ENCODE measurements at regions not wholly inside any gene's neighbourhood (a gene's known extent, or its start where the extent isn't known, plus 50 kb on each side); places are given as distances from the start of the nearest gene placed in this dataset.

DNA sequence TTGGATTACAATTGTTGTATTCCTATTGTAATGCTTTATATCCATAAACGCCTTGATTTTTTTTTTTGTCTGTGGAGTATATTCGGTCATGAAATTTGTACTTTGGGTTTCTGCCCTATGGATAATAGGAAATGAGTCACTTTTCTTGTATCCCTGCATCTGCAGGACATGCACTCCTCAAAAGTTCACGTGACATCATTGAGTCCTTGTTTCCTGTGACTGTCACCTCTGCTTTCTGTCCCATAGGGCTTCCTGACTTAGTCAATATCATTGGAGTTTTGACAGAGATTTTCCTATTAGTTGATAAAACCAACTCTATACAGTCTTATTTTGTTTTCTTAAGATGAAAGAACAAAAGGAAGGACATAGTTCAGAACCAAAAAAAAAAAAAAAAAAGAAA, 356.3 kb downstream of the MAT2B start:
- DNase-seq: no peak
- no CpG with 5 or more reads among the region's 3 CpGs for WGBS (ENCODE audit: insufficient coverage)
- Histone ChIP-seq H3K4me3 (replicated peaks in 1 of 3; ENCODE audit: low read depth in 2 of 3, low read length in 3 of 3) (no peak overlapping the region), H3K4me2 (replicated peaks; ENCODE audit: extremely low read depth, low read length, poor library complexity, severe bottlenecking) (no peak overlapping the region), H3K27ac (ENCODE audit: low read depth in 1 of 2, low read length in 2 of 2) (no peak overlapping the region), H3K4me1 (ENCODE audit: control insufficient read depth in 1 of 2, insufficient read depth in 2 of 2, low read length in 2 of 2) (no peaks in the 10 kb centered on the region), H2AFZ (ENCODE audit: insufficient read depth, low read depth, low read length, poor library complexity, severe bottlenecking) (no peak overlapping the region), H3K36me3 (replicated peaks in 1 of 2; ENCODE audit: control insufficient read depth in 1 of 2, insufficient read depth in 2 of 2, low read length in 2 of 2) (no peaks in the 10 kb centered on the region), H3K79me2 (ENCODE audit: insufficient read depth, low read length) (no peaks in the 10 kb centered on the region), H3K9me3 (replicated peaks in 1 of 2; ENCODE audit: control insufficient read depth in 1 of 2, insufficient read depth in 1 of 2, low read length in 2 of 2) (peaks cover 4 to 7% of the 10 kb centered on the region in 2 donors), H4K20me1 (ENCODE audit: insufficient read depth, low read length) (no peaks in the 10 kb centered on the region), H3K9ac (ENCODE audit: insufficient read depth, low read length, poor library complexity, severe bottlenecking) (no peak overlapping the region), H3K27me3 (ENCODE audit: control insufficient read depth in 2 of 2, insufficient read depth in 2 of 2, low read length in 2 of 2) (no peaks in the 10 kb centered on the region)
- no peaks in the 10 kb centered on the region for H3K4me1 Mint-ChIP-seq
- no peaks in the 10 kb centered on the region for H3K36me3 Mint-ChIP-seq
- no peaks in the 10 kb centered on the region for H3K27me3 Mint-ChIP-seq (ENCODE audit: low read depth in 3 of 3)
- H3K9me3 Mint-ChIP-seq: peaks cover 4 to 23% (median 9%) of the 10 kb centered on the region in 7 donors
- intact Hi-C loops (cut with micrococcal nuclease): no loop called here
- H3K4me3 Mint-ChIP-seq: no peak overlapping the region
- no peak overlapping the region for H3K27ac Mint-ChIP-seq
- TF ChIP-seq, protein P1, sequence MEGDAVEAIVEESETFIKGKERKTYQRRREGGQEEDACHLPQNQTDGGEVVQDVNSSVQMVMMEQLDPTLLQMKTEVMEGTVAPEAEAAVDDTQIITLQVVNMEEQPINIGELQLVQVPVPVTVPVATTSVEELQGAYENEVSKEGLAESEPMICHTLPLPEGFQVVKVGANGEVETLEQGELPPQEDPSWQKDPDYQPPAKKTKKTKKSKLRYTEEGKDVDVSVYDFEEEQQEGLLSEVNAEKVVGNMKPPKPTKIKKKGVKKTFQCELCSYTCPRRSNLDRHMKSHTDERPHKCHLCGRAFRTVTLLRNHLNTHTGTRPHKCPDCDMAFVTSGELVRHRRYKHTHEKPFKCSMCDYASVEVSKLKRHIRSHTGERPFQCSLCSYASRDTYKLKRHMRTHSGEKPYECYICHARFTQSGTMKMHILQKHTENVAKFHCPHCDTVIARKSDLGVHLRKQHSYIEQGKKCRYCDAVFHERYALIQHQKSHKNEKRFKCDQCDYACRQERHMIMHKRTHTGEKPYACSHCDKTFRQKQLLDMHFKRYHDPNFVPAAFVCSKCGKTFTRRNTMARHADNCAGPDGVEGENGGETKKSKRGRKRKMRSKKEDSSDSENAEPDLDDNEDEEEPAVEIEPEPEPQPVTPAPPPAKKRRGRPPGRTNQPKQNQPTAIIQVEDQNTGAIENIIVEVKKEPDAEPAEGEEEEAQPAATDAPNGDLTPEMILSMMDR (IDR thresholded peaks at IDR 0.05): no peak

DNA sequence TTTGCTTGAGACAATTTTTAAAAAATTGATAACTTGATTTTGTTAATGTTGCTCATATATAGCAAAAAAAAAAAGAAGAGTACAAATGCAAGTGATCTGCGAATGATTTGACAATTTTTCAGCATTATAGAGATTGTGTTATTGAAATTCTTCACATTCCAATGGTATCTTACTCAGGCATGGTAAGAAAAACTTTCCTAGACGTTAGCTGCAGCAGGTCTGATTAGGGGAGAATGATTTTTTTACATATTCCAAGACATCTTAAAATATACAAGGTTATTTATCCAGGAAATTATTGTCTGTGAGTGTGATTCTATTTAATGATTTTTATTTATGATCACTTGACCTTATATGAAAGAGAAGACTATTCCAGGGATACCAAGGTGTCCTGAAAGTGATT, 361.9 kb downstream of the MAT2B start:
- no peaks in the 10 kb centered on the region for H3K36me3 Mint-ChIP-seq
- no peak for DNase-seq
- no peaks in the 10 kb centered on the region for H3K4me1 Mint-ChIP-seq
- H3K9ac ChIP-seq (ENCODE audit: insufficient read depth, low read length, poor library complexity, severe bottlenecking): no peak overlapping the region
- TF ChIP-seq, protein P1 (IDR thresholded peaks at IDR 0.05): no peak
- no peaks in the 10 kb centered on the region for H3K9me3 ChIP-seq (replicated peaks in 1 of 2; ENCODE audit: control insufficient read depth in 1 of 2, insufficient read depth in 1 of 2, low read length in 2 of 2)
- H2AFZ ChIP-seq (ENCODE audit: insufficient read depth, low read depth, low read length, poor library complexity, severe bottlenecking): no peak overlapping the region
- intact Hi-C loops (cut with micrococcal nuclease): no loop called here
- no peak overlapping the region for H3K4me3 ChIP-seq (replicated peaks in 1 of 3; ENCODE audit: low read depth in 2 of 3, low read length in 3 of 3)
- H3K27ac ChIP-seq (ENCODE audit: low read depth in 1 of 2, low read length in 2 of 2): no peak overlapping the region
- no peak overlapping the region for H3K27ac Mint-ChIP-seq
- H4K20me1 ChIP-seq (ENCODE audit: insufficient read depth, low read length): no peaks in the 10 kb centered on the region
- H3K4me3 Mint-ChIP-seq: no peak overlapping the region
- no peaks in the 10 kb centered on the region for H3K27me3 Mint-ChIP-seq (ENCODE audit: low read depth in 3 of 3)
- H3K9me3 Mint-ChIP-seq: peaks cover 0 to 2% (median 0%) of the 10 kb centered on the region in 7 donors
- H3K36me3 ChIP-seq (replicated peaks in 1 of 2; ENCODE audit: control insufficient read depth in 1 of 2, insufficient read depth in 2 of 2, low read length in 2 of 2): no peaks in the 10 kb centered on the region
- H3K79me2 ChIP-seq (ENCODE audit: insufficient read depth, low read length): no peaks in the 10 kb centered on the region
- H3K27me3 ChIP-seq (ENCODE audit: control insufficient read depth in 2 of 2, insufficient read depth in 2 of 2, low read length in 2 of 2): no peaks in the 10 kb centered on the region
- H3K4me1 ChIP-seq (ENCODE audit: control insufficient read depth in 1 of 2, insufficient read depth in 2 of 2, low read length in 2 of 2): no peaks in the 10 kb centered on the region
- WGBS (ENCODE audit: insufficient coverage): no CpG with 5 or more reads among the region's 2 CpGs
- H3K4me2 ChIP-seq (replicated peaks; ENCODE audit: extremely low read depth, low read length, poor library complexity, severe bottlenecking): no peak overlapping the region

Measured in CD14-positive monocyte (primary cell).